Karpas-422 (cell line): ENCODE measurements at regions not wholly inside any gene's neighbourhood (a gene's known extent, or its start where the extent isn't known, plus 50 kb on each side); places are given as distances from the start of the nearest gene placed in this dataset.

ENCODE experiments used
- DNase-seq: peaks from one replicate; pipeline ENCODE4 v3.0.0-alpha.2; 2015
- H2AFZ ChIP-seq: fragments of 200-600 bp; sonication (generic); 2 replicates; pipeline ENCODE4 v1.6.1; 2014; ENCODE audit warnings: antibody characterized with exemption, low read length, mixed read lengths
- H3K27ac ChIP-seq: fragments of 200-600 bp; sonication (generic); 2 replicates; pipeline ENCODE4 v1.5.1; 2014; ENCODE audit warnings: mild to moderate bottlenecking, low read length, moderate library complexity
- H3K27me3 ChIP-seq: fragments of 200-600 bp; sonication (generic); 2 replicates; pipeline ENCODE4 v1.6.1; 2014; ENCODE audit warnings: low read length, mixed read lengths
- H3K36me3 ChIP-seq: fragments of 200-600 bp; sonication (generic); 2 replicates; pipeline ENCODE4 v1.6.1; 2014; ENCODE audit warnings: low read length, mixed read lengths; ENCODE audit not compliant: insufficient read depth
- H3K4me1 ChIP-seq: fragments of 200-600 bp; sonication (generic); 2 replicates; pipeline ENCODE4 v1.6.1; 2014; ENCODE audit warnings: mild to moderate bottlenecking, low read length, mixed read lengths
- H3K4me2 ChIP-seq: fragments of 200-600 bp; sonication (generic); 2 replicates; pipeline ENCODE4 v1.6.1; 2014; ENCODE audit warnings: low read length, low read depth, mild to moderate bottlenecking; ENCODE audit not compliant: poor library complexity, severe bottlenecking
- H3K4me3 ChIP-seq: fragments of 200-600 bp; sonication (generic); 2 replicates; pipeline ENCODE4 v1.5.1; 2014; ENCODE audit warnings: mild to moderate bottlenecking, antibody characterized with exemption, low read length, mixed read lengths
- H3K79me2 ChIP-seq: fragments of 200-600 bp; sonication (generic); 2 replicates; pipeline ENCODE4 v1.6.1; 2014; ENCODE audit warnings: mild to moderate bottlenecking, low read length, mixed read lengths
- H3K9ac ChIP-seq: fragments of 200-600 bp; sonication (generic); 2 replicates; pipeline ENCODE4 v1.6.0; 2014; ENCODE audit warnings: low read length
- H3K9me2 ChIP-seq: fragments of 200-600 bp; sonication (generic), shearing (Covaris generic); replicated peaks from 2 replicates; pipeline ENCODE4 v1.6.0; 2014; ENCODE audit warnings: mild to moderate bottlenecking, low read length, moderate library complexity; ENCODE audit not compliant: insufficient read depth
- H3K9me3 ChIP-seq: fragments of 300-700, 200-600 bp; sonication (generic); 2 replicates; pipeline ENCODE4 v1.6.1; 2014; ENCODE audit warnings: low read length, mixed read lengths
- H4K20me1 ChIP-seq: fragments of 200-600 bp; sonication (generic); 2 replicates; pipeline ENCODE4 v1.6.1; 2014; ENCODE audit warnings: mild to moderate bottlenecking, antibody characterized with exemption, low read length, low read depth; ENCODE audit not compliant: insufficient read depth

- Histone ChIP-seq H3K9ac (no peak overlapping the region), H3K27ac (no peak overlapping the region)
Measured at GRCh38 chr17:33889040-33889439, 366.0 kb upstream of the CCL2 start.

GRCh38 chr17:33889766-33890165 lies 365.3 kb upstream of the CCL2 start:
- Histone ChIP-seq H3K79me2 (no peaks in the 10 kb centered on the region), H3K36me3 (no peaks in the 10 kb centered on the region), H4K20me1 (no peaks in the 10 kb centered on the region), H3K4me3 (no peak overlapping the region), H3K4me1 (no peaks in the 10 kb centered on the region), H2AFZ (no peak overlapping the region), H3K27me3 (no peaks in the 10 kb centered on the region), H3K27ac (no peak overlapping the region), H3K9ac (no peak overlapping the region), H3K9me2 (0 out of 2 replicates have a peak, but pooled peaks cover 2% of the 10 kb centered on the region), H3K9me3 (no peaks in the 10 kb centered on the region), H3K4me2 (no peak overlapping the region)
- no peak for DNase-seq

More at GRCh38 chr17:33889040-33889439, 366.0 kb upstream of the CCL2 start:
- no peaks in the 10 kb centered on the region for H3K9me3 ChIP-seq
- H3K4me1 ChIP-seq, result no peaks in the 10 kb centered on the region
- H3K27me3 ChIP-seq, result no peaks in the 10 kb centered on the region
- DNase-seq, result no peak
- H2AFZ ChIP-seq, result no peak overlapping the region
- no peak overlapping the region for H3K4me2 ChIP-seq
- 0 out of 2 replicates have a peak, but pooled peaks cover 2% of the 10 kb centered on the region for H3K9me2 ChIP-seq
- no peaks in the 10 kb centered on the region for H3K79me2 ChIP-seq
- H3K36me3 ChIP-seq, result no peaks in the 10 kb centered on the region
- no peak overlapping the region for H3K4me3 ChIP-seq
- no peaks in the 10 kb centered on the region for H4K20me1 ChIP-seq

GRCh38 chr17:33892717-33893591 lies 362.1 kb upstream of the CCL2 start:
- Histone ChIP-seq H3K9me3 (no peaks in the 10 kb centered on the region), H3K79me2 (no peaks in the 10 kb centered on the region), H3K4me1 (no peaks in the 10 kb centered on the region), H3K27me3 (no peaks in the 10 kb centered on the region), H3K36me3 (no peaks in the 10 kb centered on the region), H4K20me1 (no peaks in the 10 kb centered on the region), H3K4me3 (no peak overlapping the region), H3K27ac (no peak overlapping the region), H3K9ac (no peak overlapping the region), H3K9me2 (0 out of 2 replicates have a peak, but pooled peaks cover 2% of the 10 kb centered on the region), H2AFZ (no peak overlapping the region), H3K4me2 (no peak overlapping the region)
- no peak for DNase-seq

GRCh38 chr17:33895491-33895890 lies 359.6 kb upstream of the CCL2 start:
- no peak overlapping the region for H3K9ac ChIP-seq
- no peaks in the 10 kb centered on the region for H3K9me2 ChIP-seq
- no peaks in the 10 kb centered on the region for H3K9me3 ChIP-seq
- H4K20me1 ChIP-seq, result no peaks in the 10 kb centered on the region
- H3K36me3 ChIP-seq, result no peaks in the 10 kb centered on the region
- no peak overlapping the region for H3K27ac ChIP-seq
- H3K79me2 ChIP-seq, result no peaks in the 10 kb centered on the region
- H3K4me3 ChIP-seq, result no peak overlapping the region
- no peak overlapping the region for H3K4me2 ChIP-seq
- no peak for DNase-seq
- no peaks in the 10 kb centered on the region for H3K27me3 ChIP-seq
- no peak overlapping the region for H2AFZ ChIP-seq
- H3K4me1 ChIP-seq, result no peaks in the 10 kb centered on the region

- H3K36me3 ChIP-seq, result no peaks in the 10 kb centered on the region
- DNase-seq, result no peak
- no peak overlapping the region for H3K4me2 ChIP-seq
- H3K79me2 ChIP-seq, result no peaks in the 10 kb centered on the region
- H3K27ac ChIP-seq, result no peak overlapping the region
- H4K20me1 ChIP-seq, result no peaks in the 10 kb centered on the region
- no peak overlapping the region for H3K9ac ChIP-seq
- H3K4me3 ChIP-seq, result no peak overlapping the region
- H2AFZ ChIP-seq, result no peak overlapping the region
- H3K9me3 ChIP-seq, result no peaks in the 10 kb centered on the region
- H3K27me3 ChIP-seq, result no peaks in the 10 kb centered on the region
- no peaks in the 10 kb centered on the region for H3K4me1 ChIP-seq
- no peaks in the 10 kb centered on the region for H3K9me2 ChIP-seq
Measured at GRCh38 chr17:33896263-33896662, 358.8 kb upstream of the CCL2 start.

GRCh38 chr17:33901085-33901484 lies 354.0 kb upstream of the CCL2 start:
- H4K20me1 ChIP-seq, result no peaks in the 10 kb centered on the region
- no peaks in the 10 kb centered on the region for H3K36me3 ChIP-seq
- no peak for DNase-seq
- no peak overlapping the region for H3K4me2 ChIP-seq
- no peaks in the 10 kb centered on the region for H3K27me3 ChIP-seq
- no peak overlapping the region for H2AFZ ChIP-seq
- no peaks in the 10 kb centered on the region for H3K9me2 ChIP-seq
- no peaks in the 10 kb centered on the region for H3K4me1 ChIP-seq
- no peak overlapping the region for H3K27ac ChIP-seq
- H3K9me3 ChIP-seq, result no peaks in the 10 kb centered on the region
- no peaks in the 10 kb centered on the region for H3K79me2 ChIP-seq
- H3K9ac ChIP-seq, result no peak overlapping the region
- no peak overlapping the region for H3K4me3 ChIP-seq

GRCh38 chr17:33902901-33903449 lies 352.1 kb upstream of the CCL2 start:
- DNase-seq, result no peak
- Histone ChIP-seq H3K4me3 (no peak overlapping the region), H3K9ac (no peak overlapping the region), H3K79me2 (no peaks in the 10 kb centered on the region), H3K27me3 (no peaks in the 10 kb centered on the region), H3K4me1 (no peaks in the 10 kb centered on the region), H2AFZ (no peak overlapping the region), H3K27ac (no peak overlapping the region), H3K9me2 (no peaks in the 10 kb centered on the region), H3K4me2 (no peak overlapping the region), H3K36me3 (no peaks in the 10 kb centered on the region), H4K20me1 (no peaks in the 10 kb centered on the region), H3K9me3 (no peaks in the 10 kb centered on the region)

- Histone ChIP-seq H3K9ac (no peak overlapping the region), H2AFZ (no peak overlapping the region), H3K4me2 (no peak overlapping the region), H3K9me2 (no peaks in the 10 kb centered on the region), H3K9me3 (no peaks in the 10 kb centered on the region), H3K4me1 (no peaks in the 10 kb centered on the region), H3K4me3 (no peak overlapping the region), H3K36me3 (no peaks in the 10 kb centered on the region), H3K27ac (no peak overlapping the region), H4K20me1 (no peaks in the 10 kb centered on the region), H3K27me3 (no peaks in the 10 kb centered on the region), H3K79me2 (no peaks in the 10 kb centered on the region)
- DNase-seq, result no peak
Measured at GRCh38 chr17:33904476-33904875, 350.6 kb upstream of the CCL2 start.
